PC-9 (cell line): ENCODE measurements at regions not wholly inside any gene's neighbourhood (a gene's known extent, or its start where the extent isn't known, plus 50 kb on each side); places are given as distances from the start of the nearest gene placed in this dataset.
"Not testable (repeated sequence)": the region's sequence is repeated elsewhere in the genome, so short reads cannot be mapped to it uniquely, and the experiment has no call there.

Experiments
- BruUV-seq: library from RNA; stranded (reverse); fragments of 400-500 nt; replicated peaks from 2 replicates; lab custom pipeline; 2021; lab: Mats Ljungman, UMichigan
- CTCF ChIA-PET: fragments of 300-600 bp; sonication (Branson Sonifier 250); formaldehyde crosslinking; loops from one replicate; lab custom pipeline; 2022; ENCODE audit warnings: antibody characterized with exemption; lab: Charles Lee
- POLR2A ChIA-PET: fragments of 300-600 bp; sonication (Branson Sonifier 250); formaldehyde crosslinking; loops from one replicate; lab custom pipeline; 2022; ENCODE audit warnings: antibody characterized with exemption; ENCODE audit not compliant: unreplicated experiment; lab: Charles Lee
- DNase-seq, 2 experiments: peaks; one replicate each; pipeline versions ENCODE4 v3.0.0 to v3.0.0-alpha.2; 2015 to 2022; ENCODE audit warnings: mixed read lengths in 1 of 2
- H2AFZ ChIP-seq: fragments of 200-600 bp; sonication (generic); 2 replicates; pipeline ENCODE4 v1.8.1; 2017; ENCODE audit warnings: antibody characterized with exemption
- H3F3A ChIP-seq: fragments of 200-600 bp; sonication (generic); 2 replicates; pipeline ENCODE4 v1.8.1; 2017; ENCODE audit warnings: antibody characterized with exemption, mild to moderate bottlenecking, low read depth; ENCODE audit not compliant: insufficient read depth
- H3K27ac ChIP-seq: fragments of 200-600 bp; sonication (generic); 2 replicates; pipeline ENCODE4 v1.6.1; 2016; ENCODE audit warnings: mixed run types
- H3K27me3 ChIP-seq: fragments of 200-600 bp; sonication (generic); 2 replicates; pipeline ENCODE4 v1.6.1; 2016; ENCODE audit warnings: low read depth, mixed run types; ENCODE audit not compliant: insufficient read depth
- H3K36me3 ChIP-seq: fragments of 200-600 bp; sonication (generic); 2 replicates; pipeline ENCODE4 v1.6.1; 2016; ENCODE audit warnings: low read depth, mixed run types
- H3K4me1 ChIP-seq: fragments of 200-600 bp; sonication (generic); replicated peaks from 2 replicates; pipeline ENCODE4 v1.6.1; 2016; ENCODE audit warnings: mixed run types; ENCODE audit not compliant: insufficient read depth
- H3K4me2 ChIP-seq: fragments of 200-600 bp; sonication (generic); 2 replicates; pipeline ENCODE4 v1.6.1; 2017; ENCODE audit warnings: mixed run types
- H3K4me3 ChIP-seq: fragments of 200-600 bp; sonication (generic); 2 replicates; pipeline ENCODE4 v1.6.1; 2016; ENCODE audit warnings: mixed run types
- H3K79me2 ChIP-seq: fragments of 200-600 bp; sonication (generic); 2 replicates; pipeline ENCODE4 v1.6.1; 2017; ENCODE audit warnings: low read depth, mixed run types
- H3K9me2 ChIP-seq: fragments of 200-600 bp; sonication (generic); 2 replicates; pipeline ENCODE4 v1.8.1; 2017; ENCODE audit warnings: mild to moderate bottlenecking; ENCODE audit not compliant: insufficient read depth
- H3K9me3 ChIP-seq: fragments of 200-600 bp; sonication (generic); 2 replicates; pipeline ENCODE4 v1.8.1; 2016; ENCODE audit warnings: low read depth; ENCODE audit not compliant: insufficient read depth
- H4K20me1 ChIP-seq: fragments of 200-600 bp; sonication (generic); 2 replicates; pipeline ENCODE4 v1.8.1; 2017; ENCODE audit not compliant: insufficient read depth
- CTCF ChIP-seq: fragments of 200-600 bp; sonication (generic); conservative IDR thresholded peaks from 2 replicates; pipeline ENCODE4 v1.6.1; 2017; ENCODE audit warnings: mixed run types, antibody characterized with exemption, mild to moderate bottlenecking, moderate library complexity
- EZH2 ChIP-seq: fragments of 200-600 bp; sonication (generic); IDR thresholded peaks from 2 replicates; pipeline ENCODE4 v1.8.0; 2017; ENCODE audit warnings: antibody characterized with exemption, low read depth
- intact Hi-C: fragments of 100-400 bp; cut with micrococcal nuclease; formaldehyde crosslinking; loops from one replicate; pipeline ENCODE4 v1.10.0; 2022; ENCODE audit not compliant: unreplicated experiment

- POLR2A ChIA-PET = no interaction called here
- H3K36me3 ChIP-seq = no peaks in the 10 kb centered on the region
Observed at GRCh38 chr7:145104400-145104799, 268.5 kb upstream of the TPK1 start.

GRCh38 chr7:145102199-145102598 is 266.3 kb upstream of the TPK1 start:
- H3K9me3 ChIP-seq, H3K79me2 ChIP-seq, H3K27ac ChIP-seq, H3K4me2 ChIP-seq, BruUV-seq, H3F3A ChIP-seq, H3K27me3 ChIP-seq, DNase-seq, intact Hi-C loops, H3K36me3 ChIP-seq, H3K4me1 ChIP-seq, CTCF ChIA-PET, H2AFZ ChIP-seq, H3K9me2 ChIP-seq, H3K4me3 ChIP-seq, H4K20me1 ChIP-seq, POLR2A ChIA-PET: not testable (repeated sequence)

More at GRCh38 chr7:145104400-145104799, 268.5 kb upstream of the TPK1 start:
- H3F3A ChIP-seq = no peaks in the 10 kb centered on the region
- H3K9me2 ChIP-seq = no peaks in the 10 kb centered on the region
- H3K4me3 ChIP-seq = no peak overlapping the region
- TF ChIP-seq CTCF = no peak
- TF ChIP-seq EZH2 = no peak
- H2AFZ ChIP-seq = no peak overlapping the region
- BruUV-seq = no TSS peak
- DNase-seq = no peak
- no peaks in the 10 kb centered on the region for H3K9me3 ChIP-seq
- H3K4me1 ChIP-seq = no peaks in the 10 kb centered on the region
- no peak overlapping the region for H3K27ac ChIP-seq
- H3K27me3 ChIP-seq = no peaks in the 10 kb centered on the region
- intact Hi-C loops = no loop called here
- no peak overlapping the region for H3K4me2 ChIP-seq
- no peaks in the 10 kb centered on the region for H3K79me2 ChIP-seq
- CTCF ChIA-PET = no interaction called here
- no peaks in the 10 kb centered on the region for H4K20me1 ChIP-seq

- no TSS peak for BruUV-seq
- ChIA-PET POLR2A (no interaction called here), CTCF (no interaction called here)
- Histone ChIP-seq H2AFZ (no peak overlapping the region), H3K9me2 (no peaks in the 10 kb centered on the region), H3K27me3 (no peaks in the 10 kb centered on the region), H3F3A (no peaks in the 10 kb centered on the region), H3K36me3 (no peaks in the 10 kb centered on the region), H3K4me1 (no peaks in the 10 kb centered on the region), H4K20me1 (no peaks in the 10 kb centered on the region), H3K4me3 (no peak overlapping the region), H3K79me2 (no peaks in the 10 kb centered on the region), H3K4me2 (no peak overlapping the region), H3K9me3 (peaks cover 4% of the 10 kb centered on the region; the same call in 1 of the 2 replicates), H3K27ac (no peak overlapping the region)
- no peak for TF ChIP-seq EZH2
- TF ChIP-seq CTCF = no peak
- DNase-seq = no peak
- intact Hi-C loops = no loop called here
Observed at GRCh38 chr7:145092766-145093165, 256.9 kb upstream of the TPK1 start.

GRCh38 chr7:145088111-145088745 is 252.4 kb upstream of the TPK1 start:
- Histone ChIP-seq H3K27ac (no peak overlapping the region), H3F3A (no peaks in the 10 kb centered on the region), H3K9me3 (no peaks in the 10 kb centered on the region), H3K36me3 (no peaks in the 10 kb centered on the region), H3K4me1 (no peaks in the 10 kb centered on the region), H2AFZ (no peak overlapping the region), H3K27me3 (no peaks in the 10 kb centered on the region), H3K4me3 (no peak overlapping the region), H3K79me2 (no peaks in the 10 kb centered on the region), H3K9me2 (no peaks in the 10 kb centered on the region), H3K4me2 (no peak overlapping the region), H4K20me1 (no peaks in the 10 kb centered on the region)
- ChIA-PET POLR2A (interaction anchor here (0.7 kb wide), 1 partner anchor 12 kb away, joined by 11 read pairs; no protein-coding TSS in a partner anchor), CTCF (no interaction called here)
- TF ChIP-seq EZH2 (no peak), CTCF (no peak)
- no peak for DNase-seq
- no TSS peak for BruUV-seq
- intact Hi-C loops = no loop called here
